ENCODE measurements at regions not wholly inside any gene's neighbourhood (a gene's known extent, or its start where the extent isn't known, plus 50 kb on each side); places are given as distances from the start of the nearest gene placed in this dataset.

DNA sequence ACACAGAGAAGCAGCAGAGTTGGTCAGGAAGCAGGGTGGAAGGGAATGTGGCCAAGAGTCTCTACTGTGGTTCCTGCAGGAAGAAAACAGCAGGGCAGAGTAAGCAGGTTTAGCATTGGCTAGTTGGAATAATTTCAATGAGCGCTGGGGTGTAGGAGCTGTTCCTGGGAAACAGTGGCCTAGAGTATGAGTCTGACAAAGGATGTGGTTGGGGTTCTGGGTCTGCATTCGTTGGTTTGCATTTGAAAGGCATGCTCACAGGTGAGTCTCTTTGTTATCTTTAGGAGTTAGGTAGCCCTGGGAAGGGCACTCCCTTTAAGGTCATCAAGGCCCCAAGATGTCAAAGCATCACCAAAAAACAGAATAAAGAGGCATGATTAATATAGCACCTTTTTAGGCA is 911.6 kb upstream of the SLC35B3 start:
- Histone ChIP-seq H3K4me1 (ENCODE audit: control insufficient read depth, insufficient read depth, low read length) (no peaks in the 10 kb centered on the region), H3K4me3 (ENCODE audit: low read depth in 2 of 2, low read length in 2 of 2) (no peak overlapping the region), H3K36me3 (ENCODE audit: control insufficient read depth, insufficient read depth, low read length) (no peaks in the 10 kb centered on the region), H3K9me3 (ENCODE audit: control insufficient read depth, insufficient read depth, low read depth, low read length) (no peaks in the 10 kb centered on the region), H3K27ac (ENCODE audit: low read length) (no peak overlapping the region), H3K27me3 (ENCODE audit: control insufficient read depth, insufficient read depth, low read length) (no peaks in the 10 kb centered on the region)
- DNase-seq (ENCODE audit: low read depth, low spot score), result no peak
- no peak for ATAC-seq
- intact Hi-C loops (cut with micrococcal nuclease; ENCODE audit: unreplicated experiment), result no loop called here
- no TSS peak for BruUV-seq (replicated peaks)
- ChIA-PET CTCF (no interaction called here), POLR2A (no interaction called here)
- in situ Hi-C loops (cut with HindIII; ENCODE audit: low pct_unique_long_range_greater_than_20kb, low sequenced_read_pairs), result no loop called here
- TF ChIP-seq, protein P1, sequence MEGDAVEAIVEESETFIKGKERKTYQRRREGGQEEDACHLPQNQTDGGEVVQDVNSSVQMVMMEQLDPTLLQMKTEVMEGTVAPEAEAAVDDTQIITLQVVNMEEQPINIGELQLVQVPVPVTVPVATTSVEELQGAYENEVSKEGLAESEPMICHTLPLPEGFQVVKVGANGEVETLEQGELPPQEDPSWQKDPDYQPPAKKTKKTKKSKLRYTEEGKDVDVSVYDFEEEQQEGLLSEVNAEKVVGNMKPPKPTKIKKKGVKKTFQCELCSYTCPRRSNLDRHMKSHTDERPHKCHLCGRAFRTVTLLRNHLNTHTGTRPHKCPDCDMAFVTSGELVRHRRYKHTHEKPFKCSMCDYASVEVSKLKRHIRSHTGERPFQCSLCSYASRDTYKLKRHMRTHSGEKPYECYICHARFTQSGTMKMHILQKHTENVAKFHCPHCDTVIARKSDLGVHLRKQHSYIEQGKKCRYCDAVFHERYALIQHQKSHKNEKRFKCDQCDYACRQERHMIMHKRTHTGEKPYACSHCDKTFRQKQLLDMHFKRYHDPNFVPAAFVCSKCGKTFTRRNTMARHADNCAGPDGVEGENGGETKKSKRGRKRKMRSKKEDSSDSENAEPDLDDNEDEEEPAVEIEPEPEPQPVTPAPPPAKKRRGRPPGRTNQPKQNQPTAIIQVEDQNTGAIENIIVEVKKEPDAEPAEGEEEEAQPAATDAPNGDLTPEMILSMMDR (IDR thresholded peaks at IDR 0.05), result no peak
- TF ChIP-seq, protein P2, sequence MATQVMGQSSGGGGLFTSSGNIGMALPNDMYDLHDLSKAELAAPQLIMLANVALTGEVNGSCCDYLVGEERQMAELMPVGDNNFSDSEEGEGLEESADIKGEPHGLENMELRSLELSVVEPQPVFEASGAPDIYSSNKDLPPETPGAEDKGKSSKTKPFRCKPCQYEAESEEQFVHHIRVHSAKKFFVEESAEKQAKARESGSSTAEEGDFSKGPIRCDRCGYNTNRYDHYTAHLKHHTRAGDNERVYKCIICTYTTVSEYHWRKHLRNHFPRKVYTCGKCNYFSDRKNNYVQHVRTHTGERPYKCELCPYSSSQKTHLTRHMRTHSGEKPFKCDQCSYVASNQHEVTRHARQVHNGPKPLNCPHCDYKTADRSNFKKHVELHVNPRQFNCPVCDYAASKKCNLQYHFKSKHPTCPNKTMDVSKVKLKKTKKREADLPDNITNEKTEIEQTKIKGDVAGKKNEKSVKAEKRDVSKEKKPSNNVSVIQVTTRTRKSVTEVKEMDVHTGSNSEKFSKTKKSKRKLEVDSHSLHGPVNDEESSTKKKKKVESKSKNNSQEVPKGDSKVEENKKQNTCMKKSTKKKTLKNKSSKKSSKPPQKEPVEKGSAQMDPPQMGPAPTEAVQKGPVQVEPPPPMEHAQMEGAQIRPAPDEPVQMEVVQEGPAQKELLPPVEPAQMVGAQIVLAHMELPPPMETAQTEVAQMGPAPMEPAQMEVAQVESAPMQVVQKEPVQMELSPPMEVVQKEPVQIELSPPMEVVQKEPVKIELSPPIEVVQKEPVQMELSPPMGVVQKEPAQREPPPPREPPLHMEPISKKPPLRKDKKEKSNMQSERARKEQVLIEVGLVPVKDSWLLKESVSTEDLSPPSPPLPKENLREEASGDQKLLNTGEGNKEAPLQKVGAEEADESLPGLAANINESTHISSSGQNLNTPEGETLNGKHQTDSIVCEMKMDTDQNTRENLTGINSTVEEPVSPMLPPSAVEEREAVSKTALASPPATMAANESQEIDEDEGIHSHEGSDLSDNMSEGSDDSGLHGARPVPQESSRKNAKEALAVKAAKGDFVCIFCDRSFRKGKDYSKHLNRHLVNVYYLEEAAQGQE (IDR thresholded peaks at IDR 0.05; ENCODE audit: insufficient read depth in 1 of 2, low read depth in 2 of 2, low read length in 1 of 2), result no peak
- TF ChIP-seq SIN3A (IDR thresholded peaks at IDR 0.05; ENCODE audit: borderline replicate concordance, insufficient read depth, low read depth, low read length), result no peak
- no peak for TF ChIP-seq POLR2AphosphoS5 (IDR thresholded peaks at IDR 0.05; ENCODE audit: low read depth, low read length)
- no peak for TF ChIP-seq TCF7L2 (IDR thresholded peaks at IDR 0.05; ENCODE audit: low read depth, low read length)

GRCh38 chr6:9335431-9335830 is 900.1 kb upstream of the SLC35B3 start:
- Histone ChIP-seq H3K27ac (ENCODE audit: low read length) (no peak overlapping the region), H3K27me3 (ENCODE audit: control insufficient read depth, insufficient read depth, low read length) (no peaks in the 10 kb centered on the region), H3K36me3 (ENCODE audit: control insufficient read depth, insufficient read depth, low read length) (no peaks in the 10 kb centered on the region), H3K9me3 (ENCODE audit: control insufficient read depth, insufficient read depth, low read depth, low read length) (no peaks in the 10 kb centered on the region), H3K4me3 (ENCODE audit: low read depth in 2 of 2, low read length in 2 of 2) (no peak overlapping the region), H3K4me1 (ENCODE audit: control insufficient read depth, insufficient read depth, low read length) (no peaks in the 10 kb centered on the region)
- no peak for ATAC-seq
- BruUV-seq (replicated peaks), result no TSS peak
- TF ChIP-seq, protein P1 (IDR thresholded peaks at IDR 0.05), result no peak
- TF ChIP-seq POLR2AphosphoS5 (IDR thresholded peaks at IDR 0.05; ENCODE audit: low read depth, low read length) (no peak), TCF7L2 (IDR thresholded peaks at IDR 0.05; ENCODE audit: low read depth, low read length) (no peak), SIN3A (IDR thresholded peaks at IDR 0.05; ENCODE audit: borderline replicate concordance, insufficient read depth, low read depth, low read length) (no peak)
- TF ChIP-seq, protein P2 (IDR thresholded peaks at IDR 0.05; ENCODE audit: insufficient read depth in 1 of 2, low read depth in 2 of 2, low read length in 1 of 2), result no peak
- ChIA-PET CTCF (interaction anchor here (0.6 kb wide), 1 partner anchor 652 kb away, joined by 8 read pairs; no protein-coding TSS in a partner anchor), POLR2A (no interaction called here)
- in situ Hi-C loops (cut with HindIII; ENCODE audit: low pct_unique_long_range_greater_than_20kb, low sequenced_read_pairs) (no loop called here), intact Hi-C loops (cut with micrococcal nuclease; ENCODE audit: unreplicated experiment) (no loop called here)
- no peak for DNase-seq (ENCODE audit: low read depth, low spot score)

All from Panc1 (cell line).